EH (cell line): ENCODE measurements at regions not wholly inside any gene's neighbourhood (a gene's known extent, or its start where the extent isn't known, plus 50 kb on each side); places are given as distances from the start of the nearest gene placed in this dataset.
A peak's percentile ranks its signal among the peaks of the same experiment; 100 is the strongest.
"Not testable (repeated sequence)": the region's sequence is repeated elsewhere in the genome, so short reads cannot be mapped to it uniquely, and the experiment has no call there.

Experiments used
- DNase-seq: peaks from one replicate; pipeline ENCODE4 v3.0.0-alpha.2; 2015; ENCODE audit warnings: low read depth

DNA sequence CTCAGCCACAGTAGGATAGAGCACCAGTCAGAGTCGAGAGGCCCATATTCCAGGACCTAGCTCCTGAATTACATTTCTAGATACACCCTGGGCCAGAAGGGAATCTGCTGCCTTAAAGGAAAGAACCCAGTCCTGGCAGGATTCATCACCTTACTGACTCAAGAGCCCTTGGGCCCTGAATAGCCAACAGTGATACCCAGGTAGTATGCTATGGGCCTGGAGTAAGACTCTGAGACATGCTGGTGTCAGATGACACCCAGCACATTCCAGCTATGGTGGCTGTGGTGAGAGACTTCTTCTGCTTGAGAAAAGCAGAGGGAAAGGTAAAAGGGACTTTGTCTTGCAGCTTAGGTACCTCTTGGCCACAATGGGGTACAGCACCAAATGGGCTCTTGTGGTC lies 192.5 kb downstream of the MSX2 start:
- not testable (repeated sequence) for DNase-seq

GRCh38 chr5:174916227-174916626 lies 191.8 kb downstream of the MSX2 start:
- no peak for DNase-seq

DNA sequence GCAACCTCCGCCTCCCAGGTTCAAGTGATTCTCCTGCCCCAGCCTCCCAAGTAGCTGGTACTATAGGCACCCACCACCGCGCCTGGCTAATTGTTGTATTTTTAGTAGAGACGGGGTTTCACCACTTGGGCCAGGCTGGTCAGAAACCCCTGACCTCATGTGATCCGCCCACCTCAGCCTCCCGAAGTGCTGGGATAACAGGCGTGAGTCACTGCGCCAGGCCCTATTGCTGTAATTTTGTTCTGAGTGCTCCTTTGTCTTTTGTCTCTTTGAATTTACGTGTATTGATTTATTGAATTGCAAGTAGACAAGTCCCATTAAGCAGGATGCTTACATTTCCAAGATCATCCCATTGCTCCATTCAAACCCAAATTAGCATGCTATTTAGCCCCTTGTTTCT lies 186.7 kb downstream of the MSX2 start:
- no peak for DNase-seq

GRCh38 chr5:174910245-174910737 lies 185.9 kb downstream of the MSX2 start:
- DNase-seq: peak; percentile 67

DNA sequence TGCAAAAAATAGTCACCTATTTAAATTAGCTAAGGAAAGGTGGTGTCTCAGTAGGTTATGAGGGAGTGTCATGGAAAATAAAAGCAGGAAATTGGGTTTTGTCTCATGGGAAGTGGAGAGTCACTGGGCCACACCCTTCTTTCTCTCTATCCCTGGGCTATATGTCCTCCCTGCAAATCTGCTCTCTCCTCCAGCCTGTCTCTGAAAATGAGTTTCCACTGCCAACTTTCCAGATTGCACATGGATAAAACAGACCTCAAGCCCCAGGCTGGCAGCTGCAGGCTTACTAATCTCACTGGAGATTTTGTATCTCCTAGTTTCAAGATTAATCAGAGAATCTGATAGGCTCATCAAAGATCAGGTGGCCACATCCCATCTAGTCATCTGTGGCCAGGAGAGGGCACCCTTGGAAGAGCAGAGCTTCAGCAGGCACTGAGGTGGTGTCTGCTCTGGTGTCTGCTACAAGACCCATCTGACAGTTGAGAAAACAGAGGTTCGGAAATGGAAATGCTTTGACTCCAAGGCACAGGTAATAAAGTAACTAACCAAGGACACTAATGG lies 178.9 kb downstream of the MSX2 start:
- DNase-seq: no peak

GRCh38 chr5:174901336-174901735 lies 177.0 kb downstream of the MSX2 start:
- no peak for DNase-seq

GRCh38 chr5:174900240-174900865 lies 176.0 kb downstream of the MSX2 start:
- DNase-seq: peak; percentile 16

DNA sequence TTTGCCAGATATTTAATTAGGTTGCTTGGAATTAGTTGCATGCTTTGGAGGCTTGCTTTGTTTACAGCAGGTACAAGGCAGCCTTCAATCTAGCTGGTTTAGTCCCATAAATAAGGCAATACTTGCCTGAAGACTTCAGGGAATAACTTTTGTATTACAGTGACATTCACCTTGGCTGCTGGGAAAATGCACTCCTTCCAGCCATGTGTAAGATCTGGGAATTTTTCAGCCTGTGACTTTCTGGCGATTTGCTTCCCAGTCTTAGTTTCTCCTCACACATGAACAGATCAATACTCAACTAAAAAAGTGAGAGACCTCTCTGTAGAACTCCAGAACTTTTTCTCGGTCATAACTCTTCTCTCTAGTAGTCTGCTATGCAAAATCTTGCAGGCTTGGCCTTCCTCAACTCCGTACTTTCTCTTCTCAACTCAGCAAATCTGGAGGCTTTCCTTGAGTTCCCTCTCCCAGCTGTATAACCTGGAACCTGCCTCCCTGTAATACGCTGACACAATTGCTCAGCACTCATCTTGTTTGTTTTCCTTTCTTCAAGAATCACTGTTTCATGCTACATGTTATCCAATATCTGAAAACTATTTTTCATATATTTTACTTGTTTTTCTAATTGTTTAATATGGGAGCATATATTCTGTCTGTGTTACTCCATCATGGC lies 173.0 kb downstream of the MSX2 start:
- DNase-seq: no peak

GRCh38 chr5:174895360-174895759 lies 171.0 kb downstream of the MSX2 start:
- no peak for DNase-seq

- DNase-seq: no peak
These were observed 168.4 kb downstream of the MSX2 start for GRCh38 chr5:174892742-174893141.

- DNase-seq: not testable (repeated sequence)
These were observed 156.2 kb downstream of the MSX2 start for GRCh38 chr5:174880412-174881200.

DNA sequence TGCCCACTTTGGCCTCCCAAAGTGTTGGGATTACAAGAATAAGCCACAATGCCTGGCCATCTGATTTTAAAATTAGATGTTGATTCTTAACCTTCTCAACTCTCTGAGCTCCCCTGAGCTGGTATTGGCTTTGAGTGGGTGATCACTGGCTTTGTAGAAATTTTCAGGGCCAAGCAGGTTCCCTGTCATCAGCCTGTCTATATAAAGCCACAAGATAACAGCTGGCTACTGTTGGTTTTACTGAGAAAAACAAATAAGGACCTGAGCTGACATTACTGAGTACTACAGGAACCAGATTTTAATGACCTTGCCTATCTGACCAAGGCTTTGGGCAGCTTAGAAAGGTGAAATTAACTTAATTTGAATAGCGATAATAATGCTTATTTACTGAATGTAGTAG lies 153.6 kb downstream of the MSX2 start:
- no peak for DNase-seq

GRCh38 chr5:174872271-174872670 lies 147.9 kb downstream of the MSX2 start:
- peak; percentile 9 for DNase-seq

DNA sequence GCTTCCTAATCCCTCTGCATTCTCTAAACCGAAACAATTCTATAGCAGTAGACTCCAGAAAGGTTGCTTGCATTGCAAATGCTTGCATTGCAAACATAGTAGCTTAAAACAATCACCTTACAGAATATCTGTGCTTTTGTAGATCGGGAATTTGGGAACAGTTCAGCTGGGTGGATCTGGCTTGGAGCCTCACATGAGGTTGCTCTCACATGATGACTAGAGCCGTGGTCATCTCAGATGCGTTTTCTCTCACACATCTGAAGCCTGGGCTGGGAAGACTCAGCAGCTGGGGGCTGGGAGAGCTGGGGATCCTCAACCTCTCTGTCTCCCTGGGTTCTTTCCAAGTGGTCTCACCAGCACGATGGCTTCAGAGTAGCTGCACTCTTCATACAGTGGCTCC lies 127.8 kb downstream of the MSX2 start:
- DNase-seq: no peak

GRCh38 chr5:174850565-174851169 lies 126.3 kb downstream of the MSX2 start:
- DNase-seq: no peak

- no peak for DNase-seq
These were observed 125.0 kb downstream of the MSX2 start for GRCh38 chr5:174849426-174849825.

DNA sequence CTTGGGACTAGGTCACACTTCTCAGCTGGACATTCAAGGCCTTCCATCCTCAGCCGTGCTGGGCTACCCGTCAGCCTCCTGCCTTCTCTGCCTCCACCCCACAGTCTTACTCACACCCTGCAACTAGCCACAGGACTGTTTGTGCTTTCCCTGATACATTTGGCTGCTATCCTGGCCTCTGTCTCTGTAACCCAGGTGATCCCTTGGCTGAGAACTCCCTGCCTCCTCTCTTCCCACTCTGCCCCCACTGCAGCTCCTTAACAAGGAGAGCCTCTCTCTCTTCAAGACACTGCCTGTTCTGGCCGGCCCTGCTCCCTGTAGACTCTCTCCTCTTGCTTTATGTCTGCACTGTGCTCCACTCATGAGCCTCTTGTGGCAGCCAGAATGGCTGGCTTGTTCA lies 120.6 kb downstream of the MSX2 start:
- DNase-seq: peak; percentile 21

DNA sequence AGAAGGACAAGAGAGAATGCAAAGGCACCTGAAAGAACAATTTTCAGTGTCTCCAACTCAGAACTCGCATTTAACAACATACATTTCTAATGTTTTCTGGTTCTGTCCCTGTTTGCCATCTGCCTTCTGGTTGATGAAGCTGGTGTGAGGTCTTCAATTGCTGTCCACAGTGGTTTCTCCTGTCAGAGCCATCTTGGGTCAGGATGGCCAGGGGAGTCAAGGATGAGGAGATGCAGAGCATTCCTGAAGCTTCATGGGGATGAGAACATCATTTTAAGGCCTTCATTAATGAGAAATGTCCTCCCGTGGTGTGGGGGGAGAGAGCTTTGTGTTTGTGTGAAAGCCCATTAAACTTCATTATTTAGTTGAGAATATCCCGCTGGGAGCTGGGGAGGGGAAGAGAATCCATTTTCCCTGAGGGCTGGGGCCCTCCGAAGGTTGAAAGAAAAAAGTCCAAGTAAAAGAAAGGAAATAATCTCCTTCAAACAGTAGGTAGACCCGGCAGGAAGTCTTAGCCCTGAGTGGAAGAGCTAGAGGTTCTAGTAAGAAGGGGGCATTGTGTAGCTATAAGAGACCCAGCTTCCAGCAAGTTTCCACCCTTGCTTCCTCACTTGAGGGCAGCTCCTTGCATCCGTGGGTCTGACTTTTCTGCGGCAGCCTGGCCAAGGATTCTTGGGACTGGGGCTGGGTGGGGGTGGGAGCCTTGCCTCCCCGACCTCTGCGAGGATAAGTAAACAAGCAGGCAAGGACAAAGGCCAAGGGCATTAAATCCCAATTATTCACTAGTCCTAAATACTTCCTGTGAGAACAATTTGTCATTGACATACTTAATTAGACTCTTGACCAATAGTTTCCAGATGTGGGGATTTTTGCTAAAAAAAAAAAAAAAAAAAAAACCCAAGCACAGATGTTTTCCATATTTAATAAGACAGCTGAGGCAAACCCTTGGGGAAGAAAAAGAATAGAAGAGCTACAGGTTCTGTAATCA lies 119.2 kb downstream of the MSX2 start:
- peak; percentile 66 for DNase-seq

DNA sequence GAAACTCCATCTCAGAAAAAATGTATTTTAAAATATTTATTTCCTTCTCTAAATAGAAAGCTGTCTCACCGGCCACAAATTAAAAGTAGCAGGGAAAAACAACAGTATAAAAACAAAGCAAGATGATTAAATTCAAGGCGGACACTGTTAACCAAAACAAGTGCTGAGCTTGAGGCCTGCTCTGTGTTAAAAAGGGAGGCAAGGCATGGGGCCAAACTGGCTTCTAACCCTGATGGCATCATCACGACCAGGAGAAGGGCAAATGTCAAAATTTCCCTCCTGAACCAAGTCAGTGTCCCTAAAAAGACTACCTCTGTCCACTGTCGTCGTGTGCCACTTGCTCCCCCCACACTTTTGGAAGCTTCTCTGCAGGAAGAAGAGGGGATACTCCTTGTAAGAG lies 116.1 kb downstream of the MSX2 start:
- DNase-seq: no peak

DNA sequence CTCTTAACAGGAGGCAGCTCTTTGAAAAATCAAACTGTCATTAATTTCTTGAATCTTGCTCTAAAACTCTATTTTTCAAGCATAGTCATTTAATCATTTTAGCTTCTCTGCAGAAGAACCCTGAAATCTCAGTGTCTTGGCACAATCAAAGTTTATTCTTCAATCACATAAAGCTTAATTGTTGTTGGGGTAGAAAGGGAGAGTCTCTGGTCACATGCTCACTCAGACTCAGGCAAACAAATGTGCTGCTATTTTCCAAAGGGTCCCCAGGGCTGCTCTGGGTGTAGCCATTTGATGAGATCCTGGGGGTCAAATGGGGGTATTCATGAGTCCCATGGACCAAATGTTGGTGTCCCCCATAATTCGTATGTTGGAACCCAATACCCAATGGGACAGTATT lies 114.8 kb downstream of the MSX2 start:
- DNase-seq: no peak
